ENCODE measurements at regions not wholly inside any gene's neighbourhood (a gene's known extent, or its start where the extent isn't known, plus 50 kb on each side); places are given as distances from the start of the nearest gene placed in this dataset.

- Mint-ChIP-seq H3K9me3 (no peaks in the 10 kb centered on the region), H3K36me3 (ENCODE audit: low read depth) (no peaks in the 10 kb centered on the region), H3K27me3 (ENCODE audit: insufficient read depth) (no peaks in the 10 kb centered on the region), H3K4me3 (no peak overlapping the region), H3K4me1 (no peaks in the 10 kb centered on the region), H3K27ac (no peak overlapping the region)
- Histone ChIP-seq H3K27ac (ENCODE audit: low read depth, low read length) (no peak overlapping the region), H3K4me1 (ENCODE audit: control insufficient read depth, insufficient read depth, low read length) (no peaks in the 10 kb centered on the region), H3K4me3 (ENCODE audit: low read length) (no peak overlapping the region), H3K27me3 (ENCODE audit: control insufficient read depth, insufficient read depth, low read length, poor library complexity, severe bottlenecking) (no peaks in the 10 kb centered on the region), H3K9ac (ENCODE audit: extremely low read depth, low read length, poor library complexity, severe bottlenecking) (no peak overlapping the region), H3K9me3 (ENCODE audit: control insufficient read depth, low read length) (no peaks in the 10 kb centered on the region), H3K36me3 (ENCODE audit: control insufficient read depth, insufficient read depth, low read length) (no peaks in the 10 kb centered on the region)
- no peak for TF ChIP-seq CTCF (conservative IDR thresholded peaks at IDR 0.05)
- no peak for DNase-seq
- WGBS, 2 experiments (ENCODE audit: insufficient coverage in 1 of 2, insufficient read length in 1 of 2) = 84% methylated on average over 2 of the region's 2 CpGs; no CpG with 5 or more reads in 1 of the 2 experiments
These were observed 502.4 kb downstream of the CDH10 start for GRCh38 chr5:24142341-24142740.

- H3K4me1 ChIP-seq (ENCODE audit: control insufficient read depth, insufficient read depth, low read length) = no peaks in the 10 kb centered on the region
- no peaks in the 10 kb centered on the region for H3K36me3 ChIP-seq (ENCODE audit: control insufficient read depth, insufficient read depth, low read length)
- no peak overlapping the region for H3K4me3 Mint-ChIP-seq
- TF ChIP-seq CTCF (conservative IDR thresholded peaks at IDR 0.05) = no peak
- H3K27me3 ChIP-seq (ENCODE audit: control insufficient read depth, insufficient read depth, low read length, poor library complexity, severe bottlenecking) = no peaks in the 10 kb centered on the region
- no peaks in the 10 kb centered on the region for H3K36me3 Mint-ChIP-seq (ENCODE audit: low read depth)
- H3K9me3 Mint-ChIP-seq = no peaks in the 10 kb centered on the region
- WGBS, 2 experiments (ENCODE audit: insufficient coverage in 1 of 2, insufficient read length in 1 of 2) = 79 to 100% methylated on average over 1 to 2 of the region's 2 CpGs
- no peak overlapping the region for H3K9ac ChIP-seq (ENCODE audit: extremely low read depth, low read length, poor library complexity, severe bottlenecking)
- H3K4me3 ChIP-seq (ENCODE audit: low read length) = no peak overlapping the region
- no peaks in the 10 kb centered on the region for H3K27me3 Mint-ChIP-seq (ENCODE audit: insufficient read depth)
- no peaks in the 10 kb centered on the region for H3K4me1 Mint-ChIP-seq
- no peaks in the 10 kb centered on the region for H3K9me3 ChIP-seq (ENCODE audit: control insufficient read depth, low read length)
- H3K27ac Mint-ChIP-seq = no peak overlapping the region
- DNase-seq = no peak
- H3K27ac ChIP-seq (ENCODE audit: low read depth, low read length) = no peak overlapping the region
These were observed 499.0 kb downstream of the CDH10 start for GRCh38 chr5:24145806-24146205.

GRCh38 chr5:24161559-24161958 lies 483.2 kb downstream of the CDH10 start:
- Histone ChIP-seq H3K36me3 (ENCODE audit: control insufficient read depth, insufficient read depth, low read length) (no peaks in the 10 kb centered on the region), H3K27me3 (ENCODE audit: control insufficient read depth, insufficient read depth, low read length, poor library complexity, severe bottlenecking) (no peaks in the 10 kb centered on the region), H3K4me1 (ENCODE audit: control insufficient read depth, insufficient read depth, low read length) (no peaks in the 10 kb centered on the region), H3K27ac (ENCODE audit: low read depth, low read length) (no peak overlapping the region), H3K9ac (ENCODE audit: extremely low read depth, low read length, poor library complexity, severe bottlenecking) (no peak overlapping the region), H3K4me3 (ENCODE audit: low read length) (no peak overlapping the region), H3K9me3 (ENCODE audit: control insufficient read depth, low read length) (no peaks in the 10 kb centered on the region)
- 80% methylated on average over 1 of the region's 2 CpGs; no CpG with 5 or more reads in 1 of the 2 experiments for WGBS, 2 experiments (ENCODE audit: insufficient coverage in 1 of 2, insufficient read length in 1 of 2)
- H3K4me3 Mint-ChIP-seq = no peak overlapping the region
- H3K4me1 Mint-ChIP-seq = no peaks in the 10 kb centered on the region
- H3K9me3 Mint-ChIP-seq = no peaks in the 10 kb centered on the region
- no peak for TF ChIP-seq CTCF (conservative IDR thresholded peaks at IDR 0.05)
- H3K27me3 Mint-ChIP-seq (ENCODE audit: insufficient read depth) = no peaks in the 10 kb centered on the region
- no peak overlapping the region for H3K27ac Mint-ChIP-seq
- no peaks in the 10 kb centered on the region for H3K36me3 Mint-ChIP-seq (ENCODE audit: low read depth)
- DNase-seq = no peak

Data from endodermal cell (in vitro differentiated cells).